Mesothelial cell of epicardium (in vitro differentiated cells): ENCODE measurements at regions not wholly inside any gene's neighbourhood (a gene's known extent, or its start where the extent isn't known, plus 50 kb on each side); places are given as distances from the start of the nearest gene placed in this dataset.

Experiments
- DNase-seq, 2 experiments: peaks; one replicate each; pipeline ENCODE4 v3.0.0; 2021; ENCODE audit warnings: low spot score in 2 of 2; ENCODE audit not compliant: unreplicated experiment in 2 of 2
- H3K27ac Mint-ChIP-seq: 2 replicates; pipeline ENCODE4 v1.8.0; 2021; ENCODE audit warnings: mixed read lengths
- H3K27me3 Mint-ChIP-seq: 2 replicates; pipeline ENCODE4 v1.8.0; 2021; ENCODE audit warnings: low read depth, mixed read lengths
- H3K36me3 Mint-ChIP-seq: 2 replicates; pipeline ENCODE4 v1.8.0; 2021; ENCODE audit warnings: mixed read lengths
- H3K4me1 Mint-ChIP-seq: 2 replicates; pipeline ENCODE4 v1.8.0; 2021; ENCODE audit warnings: mixed read lengths
- H3K4me3 Mint-ChIP-seq: 2 replicates; pipeline ENCODE4 v1.8.0; 2021; ENCODE audit warnings: mild to moderate bottlenecking, moderate library complexity, mixed read lengths
- H3K9me3 Mint-ChIP-seq: 2 replicates; pipeline ENCODE4 v1.8.0; 2021; ENCODE audit warnings: mixed read lengths
- TF ChIP-seq, protein P1 (sequence below): fragments of 200-600 bp; sonication (generic); IDR thresholded peaks from one replicate; pipeline ENCODE4 v1.5.0; 2021; ENCODE audit warnings: antibody characterized with exemption; ENCODE audit not compliant: unreplicated experiment

DNA sequence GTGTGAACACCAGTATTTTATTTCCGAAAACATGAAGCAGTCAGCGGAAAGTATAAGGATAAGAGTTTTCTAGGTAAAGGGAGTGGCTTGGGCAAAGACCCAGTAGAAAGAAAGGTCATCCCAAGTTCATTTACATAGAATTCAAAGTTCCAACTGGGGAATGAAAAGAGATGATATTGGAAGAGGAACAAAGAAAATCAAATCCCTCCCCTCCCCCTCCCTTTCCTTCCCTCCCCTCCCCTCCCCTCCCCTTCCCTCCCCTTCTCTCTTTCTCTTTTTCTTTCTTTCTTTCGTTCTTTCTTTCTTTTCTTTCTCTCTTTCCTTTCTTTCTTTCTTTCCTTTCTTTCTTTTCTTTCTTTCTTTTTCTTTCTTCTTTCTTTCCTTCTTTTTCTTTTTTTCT, 675.7 kb upstream of the NRXN1 start:
- DNase-seq: no peak
- Mint-ChIP-seq H3K36me3 (no peaks in the 10 kb centered on the region), H3K27me3 (no peaks in the 10 kb centered on the region), H3K9me3 (peaks cover 8% of the 10 kb centered on the region), H3K4me1 (no peaks in the 10 kb centered on the region), H3K27ac (no peak overlapping the region), H3K4me3 (no peak overlapping the region)
- TF ChIP-seq, protein P1, sequence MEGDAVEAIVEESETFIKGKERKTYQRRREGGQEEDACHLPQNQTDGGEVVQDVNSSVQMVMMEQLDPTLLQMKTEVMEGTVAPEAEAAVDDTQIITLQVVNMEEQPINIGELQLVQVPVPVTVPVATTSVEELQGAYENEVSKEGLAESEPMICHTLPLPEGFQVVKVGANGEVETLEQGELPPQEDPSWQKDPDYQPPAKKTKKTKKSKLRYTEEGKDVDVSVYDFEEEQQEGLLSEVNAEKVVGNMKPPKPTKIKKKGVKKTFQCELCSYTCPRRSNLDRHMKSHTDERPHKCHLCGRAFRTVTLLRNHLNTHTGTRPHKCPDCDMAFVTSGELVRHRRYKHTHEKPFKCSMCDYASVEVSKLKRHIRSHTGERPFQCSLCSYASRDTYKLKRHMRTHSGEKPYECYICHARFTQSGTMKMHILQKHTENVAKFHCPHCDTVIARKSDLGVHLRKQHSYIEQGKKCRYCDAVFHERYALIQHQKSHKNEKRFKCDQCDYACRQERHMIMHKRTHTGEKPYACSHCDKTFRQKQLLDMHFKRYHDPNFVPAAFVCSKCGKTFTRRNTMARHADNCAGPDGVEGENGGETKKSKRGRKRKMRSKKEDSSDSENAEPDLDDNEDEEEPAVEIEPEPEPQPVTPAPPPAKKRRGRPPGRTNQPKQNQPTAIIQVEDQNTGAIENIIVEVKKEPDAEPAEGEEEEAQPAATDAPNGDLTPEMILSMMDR: no peak

DNA sequence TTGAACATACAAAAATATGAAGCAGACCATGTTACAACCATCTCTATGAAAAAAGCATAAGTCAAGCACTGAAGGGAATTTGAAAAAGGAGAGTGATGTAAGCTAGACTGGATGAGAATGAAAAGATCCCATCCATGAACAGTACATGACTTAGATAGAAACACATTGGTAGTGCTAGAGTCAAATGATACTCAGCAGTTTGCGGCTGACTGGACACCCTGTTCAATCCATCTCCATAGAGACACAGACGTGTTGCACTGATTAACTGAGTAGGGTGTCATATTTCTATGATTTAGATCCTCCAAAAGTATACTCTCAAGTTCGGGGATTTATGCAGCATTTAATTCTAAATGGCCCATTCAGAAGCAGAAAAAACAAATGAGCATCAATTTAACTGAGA, 674.3 kb upstream of the NRXN1 start:
- no peaks in the 10 kb centered on the region for H3K36me3 Mint-ChIP-seq
- no peaks in the 10 kb centered on the region for H3K27me3 Mint-ChIP-seq
- no peaks in the 10 kb centered on the region for H3K9me3 Mint-ChIP-seq
- no peak overlapping the region for H3K4me3 Mint-ChIP-seq
- TF ChIP-seq, protein P1: no peak
- H3K27ac Mint-ChIP-seq: no peak overlapping the region
- H3K4me1 Mint-ChIP-seq: no peaks in the 10 kb centered on the region
- no peak for DNase-seq

DNA sequence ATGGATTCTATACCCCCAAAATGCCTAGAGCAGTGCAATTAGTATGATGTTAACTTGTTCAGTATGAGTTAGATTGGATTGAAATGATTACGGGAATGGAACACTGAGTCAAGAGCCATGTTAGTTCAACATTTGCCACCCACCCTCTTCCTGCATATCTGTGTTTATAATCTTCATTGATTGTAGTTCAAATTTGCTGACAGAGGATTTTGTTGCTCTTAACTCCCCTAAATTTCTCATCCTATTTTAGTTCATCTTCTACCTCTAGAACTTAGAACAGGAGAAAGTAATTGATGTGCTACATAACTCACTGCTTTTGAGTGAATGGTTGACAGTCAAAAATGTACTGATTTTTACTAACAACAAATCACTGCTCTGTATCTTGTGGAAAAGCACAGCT, 673.5 kb upstream of the NRXN1 start:
- TF ChIP-seq, protein P1: no peak
- DNase-seq: no peak
- no peak overlapping the region for H3K4me3 Mint-ChIP-seq
- no peaks in the 10 kb centered on the region for H3K9me3 Mint-ChIP-seq
- no peak overlapping the region for H3K27ac Mint-ChIP-seq
- H3K36me3 Mint-ChIP-seq: no peaks in the 10 kb centered on the region
- no peaks in the 10 kb centered on the region for H3K27me3 Mint-ChIP-seq
- no peaks in the 10 kb centered on the region for H3K4me1 Mint-ChIP-seq

DNA sequence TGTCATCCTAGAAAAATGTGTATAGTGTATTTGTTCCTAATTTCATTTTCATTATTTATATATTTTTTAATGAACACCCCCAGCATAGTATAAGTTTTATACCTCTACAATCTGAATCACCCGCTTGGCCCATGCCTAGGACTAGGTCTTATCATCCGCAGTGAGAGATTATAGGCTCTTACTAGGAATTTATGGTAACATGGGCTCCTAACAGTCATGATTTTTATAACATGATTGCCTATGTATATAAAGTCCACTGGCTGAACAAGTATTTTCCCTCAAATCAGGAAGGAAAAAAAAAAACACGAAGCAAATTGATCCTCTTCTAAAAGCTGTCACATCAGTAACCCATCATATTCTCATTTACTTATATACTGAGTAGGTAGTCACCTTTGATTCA, 666.1 kb upstream of the NRXN1 start:
- H3K36me3 Mint-ChIP-seq: no peaks in the 10 kb centered on the region
- no peaks in the 10 kb centered on the region for H3K27me3 Mint-ChIP-seq
- TF ChIP-seq, protein P1: no peak
- H3K4me1 Mint-ChIP-seq: peaks cover 4% of the 10 kb centered on the region
- H3K4me3 Mint-ChIP-seq: no peak overlapping the region
- H3K27ac Mint-ChIP-seq: no peak overlapping the region
- no peak for DNase-seq
- no peaks in the 10 kb centered on the region for H3K9me3 Mint-ChIP-seq

DNA sequence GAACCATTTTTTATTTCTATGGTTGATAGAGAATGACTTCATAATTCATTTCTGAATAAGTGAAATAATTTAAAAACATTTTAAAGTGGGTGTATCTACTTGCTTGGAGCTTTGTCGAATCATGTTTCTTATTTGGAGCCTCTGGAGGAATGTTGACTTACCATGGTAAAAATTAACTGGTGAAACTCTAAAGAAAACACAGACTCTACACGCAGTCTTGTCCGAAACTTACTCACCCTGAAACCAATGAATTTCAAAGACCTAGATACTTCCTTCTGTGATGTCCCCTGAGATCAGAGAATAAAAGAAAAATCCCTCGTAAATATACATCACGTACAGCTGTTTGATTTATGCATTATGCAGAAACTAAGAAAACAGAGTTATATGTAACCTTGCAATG, 665.2 kb upstream of the NRXN1 start:
- Mint-ChIP-seq H3K4me1 (peaks cover 8% of the 10 kb centered on the region), H3K4me3 (no peak overlapping the region), H3K27ac (no peak overlapping the region)

More for the DNA sequence above, 665.2 kb upstream of the NRXN1 start:
- H3K9me3 Mint-ChIP-seq: no peaks in the 10 kb centered on the region
- TF ChIP-seq, protein P1: no peak
- no peaks in the 10 kb centered on the region for H3K27me3 Mint-ChIP-seq
- no peaks in the 10 kb centered on the region for H3K36me3 Mint-ChIP-seq
- no peak for DNase-seq
